Occipital lobe (tissue), 1 donor: ENCODE measurements at regions not wholly inside any gene's neighbourhood (a gene's known extent, or its start where the extent isn't known, plus 50 kb on each side); places are given as distances from the start of the nearest gene placed in this dataset.

ENCODE experiments used
- DNase-seq: peaks from one replicate; lab custom pipeline; 2025; lab: John Stamatoyannopoulos, UW

DNA sequence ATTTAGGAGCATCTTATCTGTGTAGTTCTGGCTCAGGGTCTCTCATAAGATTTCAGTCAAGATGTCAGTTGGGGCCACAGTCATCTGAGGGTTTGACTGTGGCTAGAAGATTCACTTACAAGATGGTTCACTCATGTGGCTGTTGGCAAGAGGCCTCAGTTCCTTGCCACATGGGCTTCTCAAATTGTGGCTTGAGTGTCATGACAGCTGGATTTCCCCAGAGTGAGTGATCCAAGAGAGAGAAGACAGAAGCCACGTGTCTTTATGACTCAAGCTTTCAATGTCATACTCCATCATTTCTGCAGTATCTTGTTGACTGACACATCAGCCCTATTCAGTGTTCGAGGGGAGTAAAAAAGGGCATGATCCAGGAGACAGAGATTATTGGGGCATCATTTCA is 131.3 kb upstream of the AP1S2 start:
- DNase-seq: no peak

DNA sequence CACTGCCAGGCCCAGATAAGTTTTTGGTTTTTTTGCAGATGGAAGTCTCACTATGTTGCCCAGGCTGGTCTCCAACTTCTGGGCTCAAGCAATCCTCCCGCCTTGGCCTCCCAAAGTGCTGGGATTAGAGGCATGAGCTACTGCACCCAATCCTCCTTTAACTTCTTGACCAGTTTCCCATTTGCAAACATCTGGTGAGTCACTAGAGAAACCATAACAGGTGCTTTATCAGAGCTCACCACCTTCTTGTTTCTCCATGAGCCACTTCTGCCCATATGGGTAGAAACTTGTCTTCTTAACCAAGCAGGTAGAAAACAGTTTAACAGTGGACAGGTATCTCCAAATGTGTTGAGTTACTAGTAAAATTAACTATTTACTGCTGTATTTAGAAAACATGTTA is 128.4 kb upstream of the AP1S2 start:
- DNase-seq: no peak

DNA sequence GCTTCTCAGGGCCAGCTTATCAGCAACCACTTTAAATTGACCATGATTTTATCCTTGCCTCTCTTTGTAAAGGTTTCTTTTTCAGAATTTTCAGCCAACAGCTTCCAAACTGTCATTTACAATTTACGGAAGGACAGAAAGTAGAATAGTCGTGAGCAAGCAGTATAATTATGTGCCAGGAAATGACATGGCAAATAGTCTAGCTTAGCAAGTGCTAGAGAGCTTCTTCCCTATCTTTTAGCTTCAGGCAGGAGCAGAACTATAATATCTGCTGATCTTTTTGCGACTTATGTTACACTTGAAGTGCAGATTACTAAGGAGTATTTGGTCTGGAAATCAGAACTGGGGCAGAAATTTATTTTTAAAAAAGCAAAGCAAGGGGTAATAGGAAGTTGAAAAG is 123.0 kb upstream of the AP1S2 start:
- DNase-seq: no peak

DNA sequence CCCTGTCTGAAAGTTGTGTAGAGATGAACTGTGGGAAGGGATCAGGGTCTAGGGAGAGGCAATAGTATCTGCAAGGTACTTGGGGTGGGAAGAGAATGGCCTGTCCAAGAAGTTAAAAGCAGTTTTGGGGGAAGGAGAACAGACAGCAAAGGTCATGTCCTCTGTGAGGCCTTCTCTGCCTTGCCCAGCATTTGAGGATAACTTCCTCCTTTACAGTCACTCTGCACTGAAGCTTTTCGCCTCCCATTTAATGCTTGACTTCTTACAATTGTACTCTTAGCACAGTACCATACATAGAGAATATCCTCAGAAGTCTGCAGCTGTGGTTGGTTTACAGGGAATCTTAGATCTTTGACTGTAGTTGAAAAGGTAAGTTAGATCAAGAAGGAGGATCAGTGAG is 121.8 kb upstream of the AP1S2 start:
- DNase-seq: no peak

DNA sequence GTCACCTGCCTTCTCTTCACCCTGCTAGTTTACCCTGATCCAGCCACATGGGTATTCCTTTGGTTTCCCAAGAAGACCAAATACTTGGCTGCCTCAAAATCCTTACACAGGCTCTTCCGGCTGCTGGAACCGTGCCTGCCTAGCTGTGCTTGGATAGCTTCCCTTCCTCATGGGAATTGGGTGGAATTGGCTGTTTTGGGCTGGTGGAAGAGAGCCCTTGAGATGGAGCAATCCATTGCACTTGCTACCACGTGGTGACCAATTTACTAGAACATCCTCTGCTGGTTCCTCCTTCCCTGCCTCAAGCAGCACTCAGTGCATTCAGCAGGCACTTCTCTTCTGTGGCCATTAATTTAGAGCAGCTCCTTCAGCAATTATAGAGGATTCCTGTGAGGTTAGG is 119.3 kb upstream of the AP1S2 start:
- no peak for DNase-seq

DNA sequence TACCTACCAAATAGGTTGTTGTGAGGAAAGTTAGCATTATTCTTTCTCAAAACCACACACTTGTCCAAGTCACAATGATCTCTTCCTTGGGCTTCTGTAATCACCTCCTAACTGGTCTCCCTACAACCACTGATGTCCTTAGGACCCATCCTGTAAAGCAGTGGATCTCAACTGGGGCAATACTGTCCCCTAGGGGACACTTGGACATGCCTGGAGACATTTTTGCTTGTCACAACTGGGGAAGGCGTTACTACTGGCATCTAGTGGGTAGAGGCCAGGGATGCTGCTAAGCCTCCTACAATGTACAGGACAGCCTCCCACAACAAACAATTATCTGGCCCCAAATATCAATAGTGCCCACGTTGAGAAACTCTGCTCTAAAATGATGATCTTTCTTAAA is 118.7 kb upstream of the AP1S2 start:
- DNase-seq: no peak

DNA sequence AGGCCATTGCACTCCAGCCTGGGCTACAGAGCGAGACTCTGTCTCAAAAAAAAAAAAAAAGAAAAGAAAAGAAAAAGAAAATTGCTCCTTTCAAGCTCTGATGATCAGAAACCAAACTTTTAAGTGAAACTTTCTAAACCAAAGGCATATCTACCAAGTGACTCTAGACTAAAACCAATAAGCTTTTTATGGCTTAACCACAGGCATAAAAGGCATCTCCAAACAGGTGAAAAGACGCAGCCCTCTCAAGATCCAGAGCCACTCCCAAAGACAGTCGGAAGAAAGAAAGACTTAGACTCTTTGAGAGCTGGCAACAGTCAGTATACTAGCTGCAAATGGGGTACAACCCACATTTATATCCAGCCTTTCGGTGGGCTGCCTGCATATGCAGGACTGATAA is 117.1 kb upstream of the AP1S2 start:
- DNase-seq: no peak

DNA sequence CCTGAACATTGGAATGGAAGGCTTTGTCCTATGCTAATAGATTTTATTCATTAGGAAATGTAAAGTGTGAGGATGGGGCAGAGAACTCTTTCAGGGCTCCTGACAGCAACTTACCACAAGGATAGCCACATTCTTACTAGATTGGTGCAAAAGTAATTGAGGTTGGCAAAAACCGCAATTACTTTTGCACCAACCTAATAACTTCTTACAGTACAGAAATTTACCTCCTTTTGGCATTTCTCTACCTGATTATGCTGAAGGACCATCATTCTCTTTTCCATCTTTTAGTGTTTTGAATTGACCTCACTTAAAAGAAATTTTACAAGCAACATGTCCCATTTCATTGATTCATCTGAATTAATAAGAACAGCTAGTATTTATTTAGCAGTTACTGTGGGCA is 109.2 kb upstream of the AP1S2 start:
- DNase-seq: no peak

DNA sequence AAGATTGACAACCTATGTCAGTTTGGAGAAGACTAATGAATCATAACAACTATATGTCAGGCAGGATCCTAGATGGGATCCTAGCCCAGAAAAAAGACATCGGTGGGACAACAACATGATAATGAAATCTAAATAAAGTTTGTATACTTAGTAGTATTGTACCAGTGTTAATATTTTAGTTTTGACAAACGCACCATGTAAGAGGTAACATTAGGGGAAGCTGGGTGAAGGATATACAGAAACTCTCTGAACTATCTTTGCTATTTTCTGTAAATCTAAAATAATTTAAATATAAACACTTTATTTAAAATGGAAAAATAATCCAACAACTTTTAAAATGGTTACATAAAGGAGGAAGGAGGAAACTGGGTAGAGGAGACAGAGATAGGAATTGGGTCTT is 105.6 kb upstream of the AP1S2 start:
- DNase-seq: no peak

DNA sequence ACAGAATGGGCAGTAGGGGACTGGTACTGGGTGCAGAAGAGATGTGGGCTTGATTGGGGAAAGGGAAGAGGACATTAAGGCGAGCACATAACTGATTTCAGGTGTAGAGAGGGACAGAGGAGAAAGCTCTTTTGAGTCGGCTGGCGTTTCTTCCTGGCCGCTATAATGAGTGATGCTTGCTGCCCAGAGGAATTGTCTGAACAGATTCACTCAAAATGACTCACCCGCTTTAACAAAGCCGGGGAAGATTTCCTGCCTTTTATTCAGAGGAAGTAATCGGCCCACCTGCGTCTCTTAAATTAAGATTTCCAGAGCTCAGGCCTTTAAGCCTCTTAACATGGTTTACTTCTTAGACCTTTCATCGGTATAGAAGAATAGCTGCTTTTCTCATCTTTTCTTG is 102.1 kb upstream of the AP1S2 start:
- no peak for DNase-seq

DNA sequence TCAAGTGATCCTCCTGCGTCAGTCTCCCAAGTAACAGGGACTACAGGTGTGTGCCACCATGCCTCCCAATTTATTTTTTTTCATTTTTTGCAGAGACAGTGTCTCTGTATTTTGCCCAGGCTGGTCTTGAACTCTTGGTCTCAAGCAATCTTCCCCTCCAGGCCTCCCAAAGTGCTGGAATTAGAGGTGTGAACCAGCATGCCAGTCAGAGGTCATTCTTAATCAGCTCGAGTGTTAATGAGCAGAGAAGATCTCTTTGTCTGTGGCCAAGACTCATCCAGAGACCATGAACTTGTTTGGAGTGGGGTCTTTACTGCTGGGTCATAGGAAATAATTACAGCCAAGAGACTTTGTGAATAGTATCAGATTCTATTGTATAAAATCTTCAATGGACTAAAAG is 99.2 kb upstream of the AP1S2 start:
- no peak for DNase-seq

DNA sequence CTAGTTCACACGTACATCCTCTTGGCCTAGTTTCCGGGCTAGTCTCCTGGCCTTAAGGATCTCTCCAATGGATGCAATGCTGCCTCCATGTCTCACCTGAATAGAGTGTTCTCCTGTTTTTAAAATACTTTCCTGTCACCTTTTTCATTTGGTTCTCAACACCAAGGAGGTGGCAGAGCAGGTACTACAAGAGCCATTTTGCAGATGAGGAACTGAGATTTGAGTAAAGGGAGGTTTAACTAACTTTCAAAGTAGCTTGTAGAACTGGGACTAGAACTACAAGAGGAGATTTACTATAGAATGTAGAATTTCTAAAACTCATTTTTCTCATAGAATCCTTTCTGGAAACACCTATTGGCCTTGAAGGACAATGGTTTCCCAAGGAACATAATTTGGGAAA is 97.6 kb upstream of the AP1S2 start:
- DNase-seq: no peak

DNA sequence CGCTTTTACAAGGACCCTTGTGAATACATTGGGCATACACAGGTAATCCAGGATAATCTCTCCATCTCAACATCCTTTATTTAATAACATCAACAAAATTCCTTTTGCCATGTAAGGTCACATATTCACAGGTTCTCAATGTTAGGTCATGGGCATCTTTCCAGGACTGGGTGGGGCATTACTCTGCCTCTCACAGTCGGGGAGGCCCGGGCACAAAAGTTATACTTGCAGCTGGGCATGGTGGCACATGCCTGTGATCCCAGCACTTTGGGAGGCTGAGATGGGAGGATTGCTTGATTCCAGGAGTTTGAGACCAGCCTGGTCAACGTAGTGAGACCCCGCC is 93.7 kb upstream of the AP1S2 start:
- no peak for DNase-seq

DNA sequence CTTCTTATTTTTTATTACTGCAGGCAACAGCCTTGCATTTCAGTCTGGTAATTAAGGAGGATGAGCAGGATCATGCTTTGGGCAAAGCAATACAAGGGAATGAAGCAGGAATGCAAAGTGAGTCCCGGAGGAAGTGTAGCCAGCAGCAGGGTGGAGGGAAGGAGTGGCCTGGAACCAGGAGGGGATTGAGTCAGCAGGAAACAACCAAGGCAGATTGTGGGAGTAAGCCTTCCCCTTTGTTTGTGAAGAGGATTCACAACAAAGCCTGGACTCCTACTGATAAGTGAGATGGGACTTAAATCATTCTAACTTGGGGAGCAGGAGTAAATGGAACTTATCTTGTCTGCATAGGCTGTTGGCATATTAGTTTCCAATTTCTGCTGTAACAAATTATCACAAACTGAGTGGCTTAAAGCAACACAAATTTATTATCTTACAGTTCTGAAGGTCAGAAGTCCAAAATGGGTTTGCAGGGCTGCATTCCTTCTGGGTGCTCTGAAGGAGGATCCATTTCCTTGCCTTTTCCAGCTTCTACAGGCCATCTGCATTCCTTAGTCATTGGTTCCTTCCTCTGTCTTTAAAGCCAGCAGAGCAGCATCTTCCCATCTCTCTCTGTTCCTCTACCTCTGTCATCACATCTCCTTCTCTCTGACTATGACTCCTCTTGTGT is 93.2 kb upstream of the AP1S2 start:
- no peak for DNase-seq

DNA sequence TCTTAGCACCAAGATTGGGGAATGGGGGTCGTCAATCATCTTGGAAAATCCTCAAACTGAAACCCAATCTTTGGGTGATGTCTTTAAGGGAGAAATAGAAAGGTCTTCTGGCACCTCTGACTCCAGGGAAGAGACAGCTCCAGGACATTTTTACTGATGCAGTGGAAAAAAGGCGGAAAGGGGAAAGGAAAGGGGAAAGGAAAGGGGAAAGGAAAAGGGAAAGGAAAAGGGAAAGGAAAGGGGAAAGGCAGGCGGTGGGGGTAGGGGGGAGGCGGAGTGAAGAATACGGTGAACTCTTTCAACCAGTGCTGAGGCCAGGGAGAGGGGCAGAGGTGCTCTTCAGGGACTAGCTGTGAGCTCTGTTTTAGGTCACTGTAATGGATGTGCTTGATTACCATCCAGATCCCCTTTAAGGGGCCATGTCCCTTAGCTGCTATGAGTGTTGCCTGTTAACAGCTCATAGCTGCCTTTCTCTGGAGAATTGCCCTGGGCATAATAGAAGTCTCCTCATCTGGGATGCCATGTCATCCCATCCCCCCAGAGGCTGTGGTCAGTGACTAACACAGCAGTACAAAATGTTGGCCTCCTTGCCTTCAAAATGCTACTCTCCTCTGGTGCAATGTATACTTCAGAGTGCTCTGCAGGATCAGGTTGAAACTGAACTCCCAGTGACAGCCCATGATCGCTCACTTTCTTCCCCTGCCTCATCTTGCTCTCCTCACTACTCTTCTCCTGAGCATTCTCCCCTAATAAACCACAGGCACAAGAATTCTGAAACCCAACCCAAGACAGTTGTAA is 92.4 kb upstream of the AP1S2 start:
- no peak for DNase-seq

DNA sequence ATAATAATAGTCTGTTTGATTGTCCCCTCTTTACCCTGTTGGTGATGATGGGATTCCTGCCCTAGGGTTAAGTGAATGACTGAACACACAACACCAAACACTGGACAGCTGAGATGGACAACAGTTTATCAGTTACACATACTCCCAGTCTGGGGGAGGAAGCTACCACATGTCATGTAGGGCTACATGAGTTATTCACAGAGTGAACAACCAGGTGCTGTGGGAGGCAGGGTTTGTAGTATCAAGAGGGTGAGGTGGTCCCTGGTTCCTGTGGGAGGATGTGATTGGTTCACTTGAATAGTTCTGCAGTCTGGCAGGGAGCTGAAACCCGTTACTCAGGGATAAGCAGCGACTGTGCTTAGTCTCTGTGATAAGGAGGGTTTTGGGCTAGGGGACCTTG is 88.8 kb upstream of the AP1S2 start:
- no peak for DNase-seq

DNA sequence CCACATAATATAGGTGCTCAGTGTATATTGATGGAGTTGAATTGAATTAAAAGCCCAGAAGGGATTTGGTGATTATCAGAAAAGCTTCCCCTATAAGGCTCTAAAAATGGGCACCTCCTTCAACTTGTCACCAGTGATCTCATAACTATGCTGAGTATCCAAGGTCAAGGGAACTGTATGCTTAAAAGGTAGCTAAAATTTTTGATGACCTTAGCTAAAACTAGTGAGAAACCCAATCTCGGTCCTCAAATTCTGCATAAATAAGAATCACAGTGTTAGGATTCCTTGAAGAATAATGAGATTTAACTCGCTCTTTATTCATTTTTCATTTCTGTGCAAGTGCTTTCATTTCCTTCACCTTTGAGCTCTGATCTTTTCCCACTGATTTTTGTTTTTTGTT is 87.7 kb upstream of the AP1S2 start:
- no peak for DNase-seq

DNA sequence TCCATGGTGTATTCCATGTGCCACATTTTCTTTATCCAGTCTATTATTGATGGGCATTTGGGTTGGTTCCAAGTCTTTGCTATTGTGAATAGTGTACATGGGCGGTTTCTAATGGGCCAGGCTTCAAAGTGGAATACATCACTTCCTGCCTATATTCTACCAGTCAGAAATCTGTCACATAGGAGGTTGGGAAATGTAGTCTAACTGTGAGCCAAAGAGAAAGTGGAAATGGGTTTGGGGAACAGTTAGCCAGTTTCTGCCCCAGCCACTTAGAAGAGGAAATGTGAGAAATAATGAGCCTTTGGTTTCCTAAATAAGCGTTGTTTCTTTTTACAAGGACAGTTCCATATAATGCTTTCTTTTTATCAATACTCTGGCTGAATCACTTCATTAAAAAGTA is 85.1 kb upstream of the AP1S2 start:
- DNase-seq: no peak

DNA sequence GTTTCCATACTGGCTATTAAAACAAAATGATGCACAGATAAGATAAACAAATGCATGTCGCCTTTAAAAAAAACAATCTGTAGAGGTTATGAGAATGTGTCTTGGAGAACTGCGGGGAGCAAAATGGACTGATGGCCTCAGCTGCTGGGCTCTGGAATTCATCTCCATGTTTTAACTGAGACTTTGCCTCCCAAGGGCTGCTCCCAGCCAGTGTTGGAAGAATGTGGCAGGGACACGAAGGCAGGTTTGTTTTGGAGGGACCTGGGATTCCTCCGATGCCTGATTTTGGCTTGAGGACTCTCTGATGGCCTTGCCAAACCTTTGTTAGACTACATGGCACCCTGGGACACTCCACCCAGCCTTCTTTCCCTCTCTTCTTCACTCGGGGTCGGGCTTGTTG is 83.5 kb upstream of the AP1S2 start:
- DNase-seq: no peak

DNA sequence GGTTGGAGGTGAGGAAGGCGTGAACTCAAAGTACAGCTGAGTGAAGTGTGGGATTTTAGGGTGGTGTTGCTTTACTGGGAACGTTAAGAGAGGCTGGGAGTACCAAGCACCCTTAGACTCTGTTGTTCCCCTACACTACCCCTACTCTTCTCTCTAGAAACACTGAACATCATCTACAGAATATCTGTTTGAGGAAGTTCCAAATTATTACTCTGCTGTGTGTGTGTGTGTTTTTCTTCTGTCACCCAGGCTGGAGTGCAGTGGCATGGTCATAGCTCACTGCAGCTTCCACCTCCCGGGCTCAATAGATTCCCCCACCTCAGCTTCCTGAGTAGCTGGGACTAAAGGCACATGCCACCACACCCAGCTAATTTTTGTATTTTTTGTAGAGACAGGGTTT is 76.7 kb upstream of the AP1S2 start:
- DNase-seq: no peak

DNA sequence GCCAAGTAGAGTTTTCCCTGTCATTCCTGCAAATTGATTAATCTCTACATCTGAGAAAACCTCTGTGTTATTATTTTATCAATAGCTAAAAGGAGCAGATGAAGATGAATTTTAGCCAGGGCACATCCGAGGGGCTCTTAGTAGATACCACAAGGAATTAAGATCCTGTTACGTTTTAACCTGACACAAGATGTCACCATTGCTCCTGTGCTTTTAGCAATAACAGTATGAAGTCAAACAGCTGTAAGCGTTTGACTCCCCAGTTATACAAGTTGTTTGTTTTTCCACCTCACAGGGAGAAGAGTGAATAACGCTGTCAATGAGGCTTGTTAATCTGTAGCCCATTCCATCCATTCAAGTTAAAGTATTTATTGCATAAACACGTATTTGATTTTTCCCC is 76.0 kb upstream of the AP1S2 start:
- DNase-seq: no peak

DNA sequence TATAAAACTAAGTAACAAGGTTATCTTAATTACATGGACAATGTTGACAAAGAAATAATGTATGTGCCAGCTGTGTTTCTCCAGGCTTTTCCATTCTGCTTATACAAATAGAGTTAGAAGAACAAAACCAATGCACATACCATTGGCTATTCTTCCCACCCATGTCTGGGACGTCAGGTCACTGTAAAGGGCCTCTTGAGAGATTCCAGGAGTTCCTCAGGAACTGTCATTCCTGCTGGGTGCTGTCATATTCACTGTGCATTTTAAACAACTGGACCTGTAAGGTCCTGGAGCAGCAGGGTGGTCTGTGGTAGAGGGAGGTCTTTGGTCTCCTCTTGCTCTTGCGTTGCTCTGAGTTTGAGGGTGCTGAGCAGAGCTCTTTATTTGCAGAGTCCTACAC is 74.6 kb upstream of the AP1S2 start:
- no peak for DNase-seq

DNA sequence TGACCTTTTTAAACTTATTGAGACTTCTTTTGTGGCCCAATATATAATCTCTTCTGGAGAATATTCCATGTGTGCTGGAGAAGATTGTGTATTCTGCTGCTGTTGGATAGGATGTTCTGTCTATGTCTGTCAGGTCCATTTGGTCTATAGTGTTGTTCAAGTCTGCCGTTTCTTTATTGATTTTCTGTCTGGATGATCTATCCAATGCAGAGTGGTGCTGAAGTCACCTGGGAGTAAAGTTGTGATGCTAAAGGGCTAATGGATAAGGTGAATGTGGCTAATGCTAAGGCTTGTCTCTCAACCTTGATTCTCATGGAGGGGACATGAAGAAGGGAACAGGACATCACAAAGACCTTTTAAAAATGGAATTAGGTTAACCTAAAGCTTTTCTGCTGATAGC is 72.0 kb upstream of the AP1S2 start:
- no peak for DNase-seq

DNA sequence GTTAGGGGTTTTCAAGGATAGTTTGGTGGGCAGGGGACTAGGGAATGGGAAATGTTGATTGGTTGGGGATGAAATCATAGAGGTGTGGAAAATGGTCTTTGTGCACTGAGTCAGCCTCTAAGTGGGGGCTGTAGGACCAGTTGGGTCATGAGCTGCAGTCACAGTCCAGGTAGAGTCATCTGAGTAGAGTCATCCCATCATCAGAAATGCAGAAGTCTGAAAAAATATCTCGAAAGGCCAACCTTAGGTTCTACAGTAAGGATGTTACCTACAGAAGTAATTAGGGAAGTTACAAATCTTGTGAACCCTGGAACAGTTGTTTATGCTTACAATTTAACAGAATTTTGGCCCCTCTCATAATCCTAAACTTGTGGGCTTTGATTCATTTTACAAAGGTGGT is 63.4 kb upstream of the AP1S2 start:
- no peak for DNase-seq
